ENCODE measurements at regions not wholly inside any gene's neighbourhood (a gene's known extent, or its start where the extent isn't known, plus 50 kb on each side); places are given as distances from the start of the nearest gene placed in this dataset.

DNA sequence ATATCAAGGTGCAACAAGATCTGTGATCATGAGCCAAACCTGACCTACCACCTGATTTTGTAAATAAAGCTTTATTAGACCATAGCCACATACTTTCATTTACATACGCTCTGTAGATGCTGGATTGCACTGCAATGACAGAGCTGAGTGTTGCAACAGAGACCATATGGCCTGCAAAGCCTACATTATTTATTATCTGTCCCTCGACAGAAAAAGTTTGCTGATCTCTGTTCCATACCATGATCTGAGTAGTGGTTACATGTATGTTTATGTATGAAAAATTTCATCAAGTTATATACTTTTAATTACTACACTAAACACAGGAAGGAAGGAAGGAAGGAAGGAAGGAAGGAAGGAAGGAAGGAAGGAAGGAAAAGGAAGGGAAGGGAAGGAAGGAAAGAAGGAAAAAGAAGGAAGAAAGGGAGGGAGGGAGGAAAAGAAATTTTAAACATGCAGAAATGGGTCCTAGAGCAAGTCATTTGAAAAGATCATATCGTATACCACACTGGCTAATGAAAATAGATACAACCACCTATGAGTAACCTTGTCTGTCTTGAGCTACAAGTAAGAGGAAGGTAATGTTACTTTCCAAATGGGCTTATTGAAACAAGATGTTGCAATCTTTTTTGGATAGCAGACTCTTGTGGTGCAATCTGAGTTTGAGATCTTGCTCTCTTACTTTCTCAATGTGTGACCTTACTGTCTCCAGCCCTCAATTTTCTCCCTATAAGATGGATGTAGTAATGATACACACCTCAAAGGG lies 441.0 kb downstream of the KIF16B start (continued):
- TF ChIP-seq, protein P1, sequence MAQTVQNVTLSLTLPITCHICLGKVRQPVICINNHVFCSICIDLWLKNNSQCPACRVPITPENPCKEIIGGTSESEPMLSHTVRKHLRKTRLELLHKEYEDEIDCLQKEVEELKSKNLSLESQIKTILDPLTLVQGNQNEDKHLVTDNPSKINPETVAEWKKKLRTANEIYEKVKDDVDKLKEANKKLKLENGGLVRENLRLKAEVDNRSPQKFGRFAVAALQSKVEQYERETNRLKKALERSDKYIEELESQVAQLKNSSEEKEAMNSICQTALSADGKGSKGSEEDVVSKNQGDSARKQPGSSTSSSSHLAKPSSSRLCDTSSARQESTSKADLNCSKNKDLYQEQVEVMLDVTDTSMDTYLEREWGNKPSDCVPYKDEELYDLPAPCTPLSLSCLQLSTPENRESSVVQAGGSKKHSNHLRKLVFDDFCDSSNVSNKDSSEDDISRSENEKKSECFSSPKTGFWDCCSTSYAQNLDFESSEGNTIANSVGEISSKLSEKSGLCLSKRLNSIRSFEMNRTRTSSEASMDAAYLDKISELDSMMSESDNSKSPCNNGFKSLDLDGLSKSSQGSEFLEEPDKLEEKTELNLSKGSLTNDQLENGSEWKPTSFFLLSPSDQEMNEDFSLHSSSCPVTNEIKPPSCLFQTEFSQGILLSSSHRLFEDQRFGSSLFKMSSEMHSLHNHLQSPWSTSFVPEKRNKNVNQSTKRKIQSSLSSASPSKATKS (CRISPR knock-in tag; IDR thresholded peaks at IDR 0.05): no peak
- TF ChIP-seq ZNF780A (CRISPR knock-in tag; IDR thresholded peaks at IDR 0.05) (no peak), HDAC6 (IDR thresholded peaks at IDR 0.05; ENCODE audit: low read depth, low read length) (no peak), SRF (CRISPR knock-in tag; IDR thresholded peaks at IDR 0.05) (no peak), RHOXF2B (CRISPR knock-in tag; conservative IDR thresholded peaks at IDR 0.05) (no peak)
- TF ChIP-seq, protein P2, sequence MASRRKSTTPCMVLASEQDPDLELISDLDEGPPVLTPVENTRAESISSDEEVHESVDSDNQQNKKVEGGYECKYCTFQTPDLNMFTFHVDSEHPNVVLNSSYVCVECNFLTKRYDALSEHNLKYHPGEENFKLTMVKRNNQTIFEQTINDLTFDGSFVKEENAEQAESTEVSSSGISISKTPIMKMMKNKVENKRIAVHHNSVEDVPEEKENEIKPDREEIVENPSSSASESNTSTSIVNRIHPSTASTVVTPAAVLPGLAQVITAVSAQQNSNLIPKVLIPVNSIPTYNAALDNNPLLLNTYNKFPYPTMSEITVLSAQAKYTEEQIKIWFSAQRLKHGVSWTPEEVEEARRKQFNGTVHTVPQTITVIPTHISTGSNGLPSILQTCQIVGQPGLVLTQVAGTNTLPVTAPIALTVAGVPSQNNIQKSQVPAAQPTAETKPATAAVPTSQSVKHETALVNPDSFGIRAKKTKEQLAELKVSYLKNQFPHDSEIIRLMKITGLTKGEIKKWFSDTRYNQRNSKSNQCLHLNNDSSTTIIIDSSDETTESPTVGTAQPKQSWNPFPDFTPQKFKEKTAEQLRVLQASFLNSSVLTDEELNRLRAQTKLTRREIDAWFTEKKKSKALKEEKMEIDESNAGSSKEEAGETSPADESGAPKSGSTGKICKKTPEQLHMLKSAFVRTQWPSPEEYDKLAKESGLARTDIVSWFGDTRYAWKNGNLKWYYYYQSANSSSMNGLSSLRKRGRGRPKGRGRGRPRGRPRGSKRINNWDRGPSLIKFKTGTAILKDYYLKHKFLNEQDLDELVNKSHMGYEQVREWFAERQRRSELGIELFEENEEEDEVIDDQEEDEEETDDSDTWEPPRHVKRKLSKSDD (conservative IDR thresholded peaks at IDR 0.05; ENCODE audit: low read length): no peak
- TF ChIP-seq, protein P3, sequence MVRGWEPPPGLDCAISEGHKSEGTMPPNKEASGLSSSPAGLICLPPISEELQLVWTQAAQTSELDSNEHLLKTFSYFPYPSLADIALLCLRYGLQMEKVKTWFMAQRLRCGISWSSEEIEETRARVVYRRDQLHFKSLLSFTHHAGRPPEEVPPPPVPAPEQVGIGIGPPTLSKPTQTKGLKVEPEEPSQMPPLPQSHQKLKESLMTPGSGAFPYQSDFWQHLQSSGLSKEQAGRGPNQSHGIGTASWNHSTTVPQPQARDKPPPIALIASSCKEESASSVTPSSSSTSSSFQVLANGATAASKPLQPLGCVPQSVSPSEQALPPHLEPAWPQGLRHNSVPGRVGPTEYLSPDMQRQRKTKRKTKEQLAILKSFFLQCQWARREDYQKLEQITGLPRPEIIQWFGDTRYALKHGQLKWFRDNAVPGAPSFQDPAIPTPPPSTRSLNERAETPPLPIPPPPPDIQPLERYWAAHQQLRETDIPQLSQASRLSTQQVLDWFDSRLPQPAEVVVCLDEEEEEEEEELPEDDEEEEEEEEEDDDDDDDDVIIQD (CRISPR knock-in tag; IDR thresholded peaks at IDR 0.05): no peak

Data from K562 (cell line).